ENCODE measurements at regions not wholly inside any gene's neighbourhood (a gene's known extent, or its start where the extent isn't known, plus 50 kb on each side); places are given as distances from the start of the nearest gene placed in this dataset.

GRCh38 chr2:183349091-183349490 is 224.8 kb downstream of the NUP35 start:
- no peak for DNase-seq (ENCODE audit: extremely low spot score)
- intact Hi-C loops (cut with DNase I): no loop called here
- no peak overlapping the region for H3K4me3 ChIP-seq
- TF ChIP-seq CTCF (IDR thresholded peaks at IDR 0.05): no peak
- TF ChIP-seq POLR2A (IDR thresholded peaks at IDR 0.05; ENCODE audit: low read depth): no peak
- TF ChIP-seq EP300 (IDR thresholded peaks at IDR 0.05): no peak
- TF ChIP-seq POLR2AphosphoS5 (IDR thresholded peaks at IDR 0.05): no peak
- H3K27me3 ChIP-seq: no peaks in the 10 kb centered on the region
- H3K36me3 ChIP-seq: no peaks in the 10 kb centered on the region
- H3K27ac ChIP-seq (replicated peaks in 1 of 4): no peak overlapping the region
- H3K9me3 ChIP-seq: no peaks in the 10 kb centered on the region
- no peaks in the 10 kb centered on the region for H3K4me1 ChIP-seq
- WGBS: 80% methylated on average over 5 of the region's 7 CpGs

DNA sequence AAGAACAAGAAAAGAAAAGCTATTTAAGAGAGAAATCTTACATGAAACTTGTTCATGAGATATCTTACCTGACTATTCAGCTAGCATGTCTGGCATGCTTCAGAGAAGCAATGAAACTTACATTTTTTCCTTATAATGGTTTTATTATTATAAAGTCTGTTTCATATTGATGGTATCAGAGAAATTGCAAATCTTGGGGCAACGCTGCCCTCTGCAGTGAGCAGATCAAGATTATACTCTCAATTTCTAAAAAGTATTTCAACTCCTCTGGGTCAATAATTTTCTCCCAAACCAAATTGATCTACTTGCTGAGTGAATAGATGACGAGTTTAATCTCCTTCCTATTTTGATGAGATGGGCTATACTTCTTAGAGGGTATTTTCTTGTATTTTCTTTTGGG is 235.6 kb downstream of the NUP35 start:
- Histone ChIP-seq H3K36me3 (no peaks in the 10 kb centered on the region), H3K27me3 (no peaks in the 10 kb centered on the region), H3K4me3 (no peak overlapping the region), H3K9me3 (no peaks in the 10 kb centered on the region), H3K27ac (replicated peaks in 1 of 4) (no peak overlapping the region), H3K4me1 (no peaks in the 10 kb centered on the region)
- no peak for TF ChIP-seq CTCF (IDR thresholded peaks at IDR 0.05)
- TF ChIP-seq POLR2A (IDR thresholded peaks at IDR 0.05; ENCODE audit: low read depth): no peak
- DNase-seq (ENCODE audit: extremely low spot score): no peak
- 86% methylated on average over 2 of the region's 2 CpGs for WGBS
- intact Hi-C loops (cut with DNase I): no loop called here

GRCh38 chr2:183371545-183371944 is 247.3 kb downstream of the NUP35 start:
- no peaks in the 10 kb centered on the region for H3K9me3 ChIP-seq
- no peak for TF ChIP-seq POLR2AphosphoS5 (IDR thresholded peaks at IDR 0.05)
- TF ChIP-seq CTCF (IDR thresholded peaks at IDR 0.05): no peak
- TF ChIP-seq EP300 (IDR thresholded peaks at IDR 0.05): no peak
- no peak for TF ChIP-seq POLR2A (IDR thresholded peaks at IDR 0.05; ENCODE audit: low read depth)
- no peak overlapping the region for H3K4me3 ChIP-seq
- H3K27me3 ChIP-seq: no peaks in the 10 kb centered on the region
- H3K4me1 ChIP-seq: no peaks in the 10 kb centered on the region
- no peaks in the 10 kb centered on the region for H3K36me3 ChIP-seq
- intact Hi-C loops (cut with DNase I): no loop called here
- no peak overlapping the region for H3K27ac ChIP-seq (replicated peaks in 1 of 4)
- DNase-seq (ENCODE audit: extremely low spot score): no peak

- intact Hi-C loops (cut with DNase I): no loop called here
- H3K36me3 ChIP-seq: no peaks in the 10 kb centered on the region
- H3K27ac ChIP-seq (replicated peaks in 1 of 4): no peak overlapping the region
- TF ChIP-seq POLR2A (IDR thresholded peaks at IDR 0.05; ENCODE audit: low read depth): no peak
- TF ChIP-seq EP300 (IDR thresholded peaks at IDR 0.05): no peak
- no peak for TF ChIP-seq POLR2AphosphoS5 (IDR thresholded peaks at IDR 0.05)
- TF ChIP-seq CTCF (IDR thresholded peaks at IDR 0.05): no peak
- no peaks in the 10 kb centered on the region for H3K4me1 ChIP-seq
- 86% methylated on average over 3 of the region's 3 CpGs for WGBS
- H3K27me3 ChIP-seq: no peaks in the 10 kb centered on the region
- no peaks in the 10 kb centered on the region for H3K9me3 ChIP-seq
- no peak for DNase-seq (ENCODE audit: extremely low spot score)
- H3K4me3 ChIP-seq: no peak overlapping the region
Observed at GRCh38 chr2:183375821-183376220, 251.6 kb downstream of the NUP35 start.

DNA sequence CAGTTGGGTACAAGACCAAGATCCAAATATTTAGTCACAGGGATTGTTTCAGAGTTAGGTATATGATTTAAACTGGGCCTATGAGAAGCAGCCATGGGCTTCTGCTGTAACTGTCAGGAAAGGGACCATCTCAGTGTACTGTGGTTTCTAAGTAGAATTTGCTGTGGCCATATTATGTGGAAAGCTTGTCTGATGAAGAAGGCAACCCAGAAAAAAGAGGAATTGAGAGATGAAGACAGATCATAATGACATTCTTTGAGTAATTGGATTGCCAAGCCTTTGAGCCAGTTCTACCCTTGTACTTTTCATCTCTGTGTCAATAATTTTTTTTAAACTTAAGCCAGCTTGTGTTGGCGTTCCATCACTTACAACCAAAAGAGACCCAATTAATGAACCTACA is 259.6 kb downstream of the NUP35 start:
- intact Hi-C loops (cut with DNase I): no loop called here
- DNase-seq (ENCODE audit: extremely low spot score): no peak
- no peak overlapping the region for H3K27ac ChIP-seq (replicated peaks in 1 of 4)
- 97% methylated on average over 1 of the region's 1 CpG for WGBS
- peaks cover 0 to 16% (median 8%) of the 10 kb centered on the region in 4 donors for H3K9me3 ChIP-seq
- no peaks in the 10 kb centered on the region for H3K27me3 ChIP-seq
- no peak overlapping the region for H3K4me3 ChIP-seq
- H3K4me1 ChIP-seq: no peaks in the 10 kb centered on the region
- H3K36me3 ChIP-seq: no peaks in the 10 kb centered on the region
- no peak for TF ChIP-seq CTCF (IDR thresholded peaks at IDR 0.05)
- TF ChIP-seq POLR2AphosphoS5 (IDR thresholded peaks at IDR 0.05): no peak
- TF ChIP-seq POLR2A (IDR thresholded peaks at IDR 0.05; ENCODE audit: low read depth): no peak

Measured in esophagus muscularis mucosa (tissue), 4 donors.